Coronary artery (tissue), 2 donors: ENCODE measurements at regions not wholly inside any gene's neighbourhood (a gene's known extent, or its start where the extent isn't known, plus 50 kb on each side); places are given as distances from the start of the nearest gene placed in this dataset.

Experiments
- DNase-seq: peaks from one replicate; pipeline ENCODE4 v3.0.0-alpha.2; 2017; ENCODE audit warnings: low spot score
- H3K27ac ChIP-seq, 2 donors: fragments of 200-600 bp; sonication (generic); one replicate each; pipeline ENCODE4 v1.5.1; 2016 to 2019
- H3K4me3 ChIP-seq: fragments of 200-600 bp; sonication (generic); 2 replicates; pipeline ENCODE4 v1.5.1; 2016; ENCODE audit warnings: mild to moderate bottlenecking, moderate library complexity
- CTCF ChIP-seq: fragments of 200-600 bp; sonication (generic); IDR thresholded peaks from one replicate; pipeline ENCODE4 v1.5.1; 2019; ENCODE audit warnings: antibody characterized with exemption

GRCh38 chr3:72574144-72574543 is 274.1 kb downstream of the SHQ1 start:
- TF ChIP-seq CTCF, result no peak
- Histone ChIP-seq H3K27ac (no peak overlapping the region), H3K4me3 (no peak overlapping the region)
- no peak for DNase-seq

- TF ChIP-seq CTCF, result no peak
- Histone ChIP-seq H3K4me3 (no peak overlapping the region), H3K27ac (no peak overlapping the region)
- no peak for DNase-seq
Measured at GRCh38 chr3:72573051-72573450, 275.2 kb downstream of the SHQ1 start.

GRCh38 chr3:72572489-72573007 is 275.7 kb downstream of the SHQ1 start:
- no peak overlapping the region for H3K27ac ChIP-seq
- no peak for TF ChIP-seq CTCF
- H3K4me3 ChIP-seq, result no peak overlapping the region
- DNase-seq, result no peak

- no peak overlapping the region for H3K4me3 ChIP-seq
- H3K27ac ChIP-seq, result no peak overlapping the region
- TF ChIP-seq CTCF, result no peak
- no peak for DNase-seq
Measured at GRCh38 chr3:72571638-72572114, 276.6 kb downstream of the SHQ1 start.

GRCh38 chr3:72571052-72571451 is 277.2 kb downstream of the SHQ1 start:
- no peak for TF ChIP-seq CTCF
- Histone ChIP-seq H3K4me3 (no peak overlapping the region), H3K27ac (no peak overlapping the region)
- DNase-seq, result no peak

GRCh38 chr3:72569754-72570440 is 278.3 kb downstream of the SHQ1 start:
- no peak for DNase-seq
- TF ChIP-seq CTCF, result no peak
- Histone ChIP-seq H3K4me3 (no peak overlapping the region), H3K27ac (no peak overlapping the region)

GRCh38 chr3:72568083-72568482 is 280.2 kb downstream of the SHQ1 start:
- TF ChIP-seq CTCF, result no peak
- Histone ChIP-seq H3K27ac (no peak overlapping the region), H3K4me3 (no peak overlapping the region)
- DNase-seq, result no peak
